Liver (tissue), 8 donors: ENCODE measurements at regions not wholly inside any gene's neighbourhood (a gene's known extent, or its start where the extent isn't known, plus 50 kb on each side); places are given as distances from the start of the nearest gene placed in this dataset.

Experiments used
- DNase-seq: peaks from one replicate; pipeline ENCODE4 v3.0.0-alpha.2; 2017; ENCODE audit warnings: low spot score
- H3K27ac ChIP-seq, 2 donors: one replicate each; pipeline ENCODE4 v1.7.0; 2013; ENCODE audit warnings: inconsistent platforms in 2 of 2, low read length in 2 of 2, control low read depth in 1 of 2, low read depth in 1 of 2, mild to moderate bottlenecking in 1 of 2
- H3K27me3 ChIP-seq, 4 donors: one replicate each; pipeline versions ENCODE4 v1.6.1 to v1.7.0; 2013; ENCODE audit warnings: low read length in 3 of 4, inconsistent platforms in 1 of 4, mild to moderate bottlenecking in 1 of 4, moderate library complexity in 1 of 4; ENCODE audit not compliant: control insufficient read depth in 4 of 4, insufficient read depth in 4 of 4
- H3K36me3 ChIP-seq, 4 donors: one replicate each; pipeline versions ENCODE4 v1.6.1 to v1.7.0; 2013; ENCODE audit warnings: low read length in 3 of 4, mild to moderate bottlenecking in 3 of 4, low read depth in 1 of 4, moderate library complexity in 1 of 4; ENCODE audit not compliant: control insufficient read depth in 4 of 4, insufficient read depth in 3 of 4
- H3K4me1 ChIP-seq, 4 donors: one replicate each; pipeline versions ENCODE4 v1.6.1 to v1.7.0; 2013; ENCODE audit warnings: low read length in 3 of 4, mild to moderate bottlenecking in 3 of 4, moderate library complexity in 1 of 4; ENCODE audit not compliant: control insufficient read depth in 4 of 4, insufficient read depth in 4 of 4
- H3K4me3 ChIP-seq, 3 donors: one replicate each; pipeline versions ENCODE4 v1.6.1 to v1.7.0; 2013; ENCODE audit warnings: low read length in 3 of 3, control low read depth in 1 of 3, low read depth in 1 of 3, mild to moderate bottlenecking in 1 of 3
- H3K9ac ChIP-seq, 2 donors: one replicate each; pipeline ENCODE4 v1.7.0; 2013; ENCODE audit warnings: low read length in 2 of 2, mild to moderate bottlenecking in 2 of 2, moderate library complexity in 2 of 2, control low read depth in 1 of 2, low read depth in 1 of 2
- H3K9me3 ChIP-seq, 4 donors: one replicate each; pipeline versions ENCODE4 v1.6.1 to v1.7.0; 2013; ENCODE audit warnings: low read length in 3 of 4; ENCODE audit not compliant: control insufficient read depth in 4 of 4
- CTCF ChIP-seq: fragments of 150-350 bp; IDR thresholded peaks from 2 replicates; pipeline ENCODE4 v1.5.1; 2017; ENCODE audit warnings: improper control_type of control experiment, low read depth, low read length; ENCODE audit not compliant: missing input control
- EGR1 ChIP-seq, 2 donors: IDR thresholded peaks; 2 replicates each; pipeline ENCODE4 v1.6.1; 2016 to 2018; ENCODE audit warnings: antibody characterized with exemption in 2 of 2, low read depth in 2 of 2
- FOXA1 ChIP-seq: IDR thresholded peaks from 2 replicates; pipeline ENCODE4 v1.6.1; 2016; ENCODE audit warnings: antibody characterized with exemption
- FOXA2 ChIP-seq: IDR thresholded peaks from 2 replicates; pipeline ENCODE4 v1.6.1; 2016; ENCODE audit warnings: antibody characterized with exemption
- GABPA ChIP-seq, 2 donors: IDR thresholded peaks in 1 of 2; conservative IDR thresholded peaks in 1 of 2; 2 replicates each; pipeline ENCODE4 v1.6.1; 2016; ENCODE audit warnings: antibody characterized with exemption in 2 of 2, mild to moderate bottlenecking in 1 of 2, moderate library complexity in 1 of 2
- HNF4A ChIP-seq, 2 donors: conservative IDR thresholded peaks; 2 replicates each; pipeline ENCODE4 v1.6.1; 2016; ENCODE audit warnings: antibody characterized with exemption in 2 of 2, mild to moderate bottlenecking in 2 of 2
- HNF4G ChIP-seq: IDR thresholded peaks from 2 replicates; pipeline ENCODE4 v1.6.1; 2016; ENCODE audit warnings: antibody characterized with exemption
- JUND ChIP-seq, 2 donors: IDR thresholded peaks; 2 replicates each; pipeline ENCODE4 v1.6.1; 2016; ENCODE audit warnings: antibody characterized with exemption in 2 of 2
- MAX ChIP-seq: IDR thresholded peaks from 2 replicates; pipeline ENCODE4 v1.6.1; 2016; ENCODE audit warnings: antibody characterized with exemption
- NR2F2 ChIP-seq: IDR thresholded peaks from 2 replicates; pipeline ENCODE4 v1.6.1; 2016; ENCODE audit warnings: antibody characterized with exemption
- RAD21 ChIP-seq, 2 donors: IDR thresholded peaks; 2 replicates each; pipeline ENCODE4 v1.6.1; 2016; ENCODE audit warnings: antibody characterized with exemption in 2 of 2, mild to moderate bottlenecking in 2 of 2
- REST ChIP-seq: IDR thresholded peaks from 2 replicates; pipeline ENCODE4 v1.6.1; 2016; ENCODE audit warnings: antibody characterized with exemption, mild to moderate bottlenecking
- RXRA ChIP-seq, 2 donors: IDR thresholded peaks; 2 replicates each; pipeline ENCODE4 v1.6.1; 2017 to 2018; ENCODE audit warnings: antibody characterized with exemption in 2 of 2, mild to moderate bottlenecking in 1 of 2
- SP1 ChIP-seq: IDR thresholded peaks from 2 replicates; pipeline ENCODE4 v1.6.1; 2018; ENCODE audit warnings: antibody characterized with exemption, mild to moderate bottlenecking
- TAF1 ChIP-seq: conservative IDR thresholded peaks from 2 replicates; pipeline ENCODE4 v1.6.1; 2016; ENCODE audit warnings: antibody characterized with exemption, mild to moderate bottlenecking
- YY1 ChIP-seq: IDR thresholded peaks from 2 replicates; pipeline ENCODE4 v1.6.1; 2016; ENCODE audit warnings: antibody characterized with exemption, mild to moderate bottlenecking
- ZBTB33 ChIP-seq: IDR thresholded peaks from 2 replicates; pipeline ENCODE4 v1.6.1; 2016; ENCODE audit warnings: antibody characterized with exemption
- WGBS: extraction: QIAGEN DNeasy Blood & Tissue Kit; methylation state at CpG from one replicate; pipeline ENCODE4 v1.1.7; 2013; 5-methylcytosine and 5-hydroxymethylcytosine counted together
- TF ChIP-seq, protein P1 (sequence below): IDR thresholded peaks from 2 replicates; pipeline ENCODE4 v1.6.1; 2016; ENCODE audit warnings: antibody characterized with exemption
- donor health status: healthy.
- donor health status: healthy.
- donor health status: healthy.
- donor health status: healthy.
- donor health status: healthy.

- TF ChIP-seq REST (no peak), RXRA (IDR thresholded peaks at IDR 0.05) (no peak), TAF1 (no peak), GABPA (IDR thresholded peaks at IDR 0.05 in 1 of 2, conservative IDR thresholded peaks at IDR 0.05 in 1 of 2) (no peak), NR2F2 (no peak), FOXA1 (no peak), RAD21 (IDR thresholded peaks at IDR 0.05) (no peak)
These were observed 483.5 kb upstream of the SALL3 start (continued) for GRCh38 chr18:78496079-78496478.

DNA sequence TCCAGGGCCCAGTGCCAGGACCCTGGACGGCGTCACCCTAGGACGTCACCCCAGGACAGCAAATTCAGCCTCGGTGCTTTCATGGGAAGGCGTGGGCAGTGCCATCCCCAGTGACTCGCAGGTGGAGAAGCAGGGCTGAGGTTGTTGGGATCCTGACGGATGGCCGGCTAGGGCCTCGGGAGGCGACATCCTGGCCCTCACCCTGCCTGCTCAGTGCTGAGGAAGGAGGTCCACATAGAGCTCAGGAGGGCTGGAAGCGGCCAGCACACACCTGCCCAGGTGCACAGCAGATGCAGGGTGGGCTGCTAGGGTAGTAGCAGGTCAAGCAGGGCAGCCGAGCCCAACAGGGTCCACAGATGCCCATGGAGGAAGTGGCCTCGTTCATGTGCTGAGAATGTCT, 482.0 kb upstream of the SALL3 start:
- H3K9ac ChIP-seq: no peak overlapping the region
- TF ChIP-seq YY1 (no peak), HNF4G (no peak), REST (no peak), HNF4A (conservative IDR thresholded peaks at IDR 0.05) (no peak), JUND (IDR thresholded peaks at IDR 0.05) (no peak), RXRA (IDR thresholded peaks at IDR 0.05) (no peak), EGR1 (IDR thresholded peaks at IDR 0.05; ENCODE audit: low read depth in 2 of 2) (no peak), MAX (no peak), NR2F2 (no peak), CTCF (no peak), ZBTB33 (no peak), SP1 (no peak), GABPA (IDR thresholded peaks at IDR 0.05 in 1 of 2, conservative IDR thresholded peaks at IDR 0.05 in 1 of 2) (no peak), FOXA2 (no peak), RAD21 (IDR thresholded peaks at IDR 0.05) (no peak), FOXA1 (no peak)
- TF ChIP-seq, protein P1, sequence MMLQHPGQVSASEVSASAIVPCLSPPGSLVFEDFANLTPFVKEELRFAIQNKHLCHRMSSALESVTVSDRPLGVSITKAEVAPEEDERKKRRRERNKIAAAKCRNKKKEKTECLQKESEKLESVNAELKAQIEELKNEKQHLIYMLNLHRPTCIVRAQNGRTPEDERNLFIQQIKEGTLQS: no peak
- 75% methylated on average over 13 of the region's 13 CpGs for WGBS
- no peaks in the 10 kb centered on the region for H3K4me1 ChIP-seq
- no peak overlapping the region for H3K27ac ChIP-seq
- H3K4me3 ChIP-seq: no peak overlapping the region
- no peaks in the 10 kb centered on the region for H3K36me3 ChIP-seq
- DNase-seq: no peak
- H3K27me3 ChIP-seq: no peaks in the 10 kb centered on the region
- H3K9me3 ChIP-seq: peaks cover 0 to 3% (median 0%) of the 10 kb centered on the region in 4 donors
